GM21737 (cell line): ENCODE measurements at regions not wholly inside any gene's neighbourhood (a gene's known extent, or its start where the extent isn't known, plus 50 kb on each side); places are given as distances from the start of the nearest gene placed in this dataset.

Experiments
- ATAC-seq: cut with Tn5 transposase; IDR thresholded peaks from one replicate; pipeline ENCODE4 v1.9.1; 2021; ENCODE audit warnings: mild to moderate bottlenecking, moderate library complexity; ENCODE audit not compliant: unreplicated experiment

- ATAC-seq, result no peak
Measured at GRCh38 chr2:66048667-66049066, 386.3 kb upstream of the MEIS1 start.

DNA sequence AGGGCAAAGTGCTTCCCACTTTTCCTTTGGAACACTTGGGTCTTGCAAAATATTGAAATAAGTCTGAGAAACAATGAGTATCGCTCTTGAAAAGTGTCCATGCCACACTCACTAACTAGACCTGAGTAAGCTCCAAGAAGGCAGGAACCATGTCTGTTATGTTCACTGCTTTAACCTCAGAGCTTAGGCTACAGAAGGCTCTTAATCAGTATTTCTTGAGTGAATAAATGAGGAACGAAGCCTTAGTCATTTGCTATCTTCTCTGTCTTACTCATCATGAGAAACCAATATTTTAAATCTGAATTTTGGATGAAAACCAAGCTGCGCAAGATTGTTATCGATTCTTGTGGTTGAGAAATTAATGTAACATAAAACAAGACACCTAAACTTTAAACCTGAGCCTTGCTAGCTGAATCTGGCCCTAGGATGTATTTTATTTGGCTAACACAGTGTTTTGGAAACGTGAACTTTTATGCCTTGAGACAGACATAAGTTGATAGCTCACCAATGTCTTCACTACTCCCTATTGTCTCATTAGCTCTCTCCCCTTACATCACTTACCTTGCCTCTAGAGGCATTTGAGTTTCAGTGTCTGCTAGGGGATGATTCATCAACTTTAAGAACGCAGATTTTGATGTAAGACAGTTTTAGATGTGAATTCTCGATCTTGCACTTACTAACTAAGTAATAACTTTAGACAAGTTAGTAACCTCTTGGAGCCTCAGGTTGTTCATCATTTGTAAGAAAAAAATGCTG, 392.8 kb upstream of the MEIS1 start:
- no peak for ATAC-seq

- no peak for ATAC-seq
Measured at GRCh38 chr2:66036948-66037347, 398.0 kb upstream of the MEIS1 start.

GRCh38 chr2:66034467-66034866, 400.5 kb upstream of the MEIS1 start:
- ATAC-seq, result no peak

DNA sequence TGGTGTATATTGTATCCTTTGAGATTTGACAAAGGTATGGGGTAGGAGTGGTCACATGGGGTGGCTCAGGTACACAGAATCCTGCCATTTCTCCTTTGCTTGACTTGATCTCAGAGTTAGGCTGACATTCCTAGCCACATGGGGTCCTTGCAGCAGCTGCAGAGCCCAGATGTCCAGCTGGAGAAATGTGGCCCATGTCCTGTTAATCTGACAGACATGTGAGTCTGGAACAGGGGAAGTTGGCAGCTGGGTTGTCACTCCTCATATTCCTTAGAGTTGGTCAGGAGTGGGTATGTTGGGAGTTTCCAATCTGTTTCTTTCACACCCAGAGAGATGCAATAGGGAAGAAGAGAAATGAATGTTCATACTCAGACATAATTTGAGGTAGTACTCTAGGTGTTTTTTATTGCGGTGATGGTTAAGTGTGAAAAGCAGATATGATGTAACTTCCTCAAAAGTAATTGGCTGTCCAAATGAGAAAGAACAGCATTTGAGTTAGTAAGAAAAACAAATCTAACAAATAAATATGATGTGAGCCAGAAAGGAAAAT, 402.6 kb upstream of the MEIS1 start:
- no peak for ATAC-seq

GRCh38 chr2:66031236-66031635, 403.7 kb upstream of the MEIS1 start:
- ATAC-seq, result no peak

DNA sequence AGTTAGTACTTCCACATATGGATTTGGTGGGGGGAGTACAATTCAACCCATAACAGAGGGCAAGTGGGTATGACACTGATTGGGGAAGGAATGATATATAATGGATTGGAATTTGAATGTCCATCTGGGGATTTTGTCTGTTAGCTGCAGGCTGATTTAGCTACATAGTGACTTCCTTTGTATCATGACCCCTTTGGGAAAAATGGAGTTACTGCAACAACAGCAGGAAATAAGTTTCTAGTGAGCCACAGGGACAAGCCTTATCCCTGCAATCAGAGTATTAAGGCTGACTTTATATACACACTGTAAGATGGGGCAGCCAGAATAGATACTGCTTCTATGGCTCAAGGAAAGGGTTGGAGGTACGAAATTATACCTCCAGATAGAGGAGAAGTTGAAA, 404.4 kb upstream of the MEIS1 start:
- ATAC-seq, result no peak

DNA sequence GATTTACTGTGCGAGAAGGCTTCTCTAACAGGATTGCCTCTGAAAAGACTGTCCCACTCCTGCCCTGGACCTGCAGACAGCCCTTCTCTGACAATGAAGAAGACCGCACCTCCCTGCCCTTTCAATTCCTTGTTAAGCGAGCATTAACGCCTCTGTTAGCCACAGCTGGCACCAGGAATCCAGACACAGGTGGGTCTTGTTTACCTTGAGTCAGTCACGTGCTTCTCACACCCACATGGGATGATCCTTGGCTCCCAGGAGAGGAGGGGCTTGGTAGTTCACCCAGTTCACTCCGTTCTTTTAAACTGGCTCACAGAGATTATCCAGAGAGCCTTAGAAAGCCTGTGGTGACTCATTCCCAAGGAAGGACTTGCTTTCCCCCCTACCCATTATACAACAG, 410.5 kb upstream of the MEIS1 start:
- ATAC-seq, result no peak

GRCh38 chr2:66021296-66021695, 413.6 kb upstream of the MEIS1 start:
- ATAC-seq, result no peak

GRCh38 chr2:66017763-66018162, 417.2 kb upstream of the MEIS1 start:
- ATAC-seq, result no peak

DNA sequence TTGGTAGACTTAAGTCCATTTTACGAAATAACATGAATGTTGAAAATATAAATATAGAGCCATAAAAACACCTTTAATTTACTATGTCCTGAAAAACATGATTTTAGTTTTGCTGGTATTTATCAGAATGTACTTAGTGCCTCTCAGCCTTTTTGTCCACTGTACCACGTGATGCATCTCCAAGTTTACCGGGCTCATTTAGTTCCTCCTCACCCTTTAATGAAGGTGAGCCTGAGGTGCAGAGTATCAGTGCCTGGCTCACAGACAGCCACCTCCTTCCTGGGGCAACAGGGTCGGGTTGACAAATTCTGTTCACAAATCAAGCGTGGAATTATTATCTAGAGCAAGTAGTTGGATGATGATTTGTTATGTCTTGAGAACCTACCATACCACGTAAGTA, 420.5 kb upstream of the MEIS1 start:
- ATAC-seq, result no peak

GRCh38 chr2:66013456-66013855, 421.5 kb upstream of the MEIS1 start:
- no peak for ATAC-seq

DNA sequence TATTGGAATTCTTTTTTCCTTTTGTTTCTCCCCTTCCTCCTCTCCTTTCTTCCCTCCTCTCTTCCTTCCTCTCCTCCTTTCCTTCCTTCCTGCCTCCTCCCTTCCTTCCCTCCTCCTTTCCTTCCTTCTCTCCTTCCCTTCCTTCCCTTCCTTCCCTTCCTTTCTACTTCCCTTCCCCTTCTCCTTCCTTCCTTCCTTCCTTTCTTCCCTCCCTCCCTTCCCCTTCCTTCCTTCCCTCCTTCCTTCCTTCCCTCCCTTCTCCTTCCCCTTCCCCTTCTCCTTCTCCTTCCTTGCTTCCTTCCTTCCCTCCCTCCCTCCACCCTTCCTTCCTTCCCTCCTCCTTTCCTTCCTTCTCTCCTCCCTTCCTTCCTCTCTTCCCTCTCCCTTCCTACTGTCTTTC, 431.0 kb upstream of the MEIS1 start:
- no peak for ATAC-seq

GRCh38 chr2:66001538-66001937, 433.4 kb upstream of the MEIS1 start:
- no peak for ATAC-seq

DNA sequence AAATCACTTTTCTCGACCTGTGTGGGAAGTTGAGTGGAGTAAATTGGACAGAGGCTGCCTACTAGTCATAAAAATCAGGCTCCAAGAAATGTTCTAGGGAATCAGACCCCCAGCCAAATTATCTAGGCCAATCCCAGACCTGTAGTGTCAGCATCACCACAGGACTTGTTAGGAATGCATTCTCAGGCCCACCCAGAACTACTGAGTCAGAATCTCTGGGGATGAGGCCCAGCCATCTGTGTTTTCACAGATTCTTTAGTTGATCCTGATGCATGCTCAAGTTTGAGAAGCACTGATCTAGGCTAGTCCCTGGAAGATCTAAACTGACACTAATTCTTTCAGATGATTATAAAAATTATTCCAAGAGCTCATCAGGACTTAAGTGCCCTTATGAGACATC, 434.0 kb upstream of the MEIS1 start:
- ATAC-seq, result no peak

DNA sequence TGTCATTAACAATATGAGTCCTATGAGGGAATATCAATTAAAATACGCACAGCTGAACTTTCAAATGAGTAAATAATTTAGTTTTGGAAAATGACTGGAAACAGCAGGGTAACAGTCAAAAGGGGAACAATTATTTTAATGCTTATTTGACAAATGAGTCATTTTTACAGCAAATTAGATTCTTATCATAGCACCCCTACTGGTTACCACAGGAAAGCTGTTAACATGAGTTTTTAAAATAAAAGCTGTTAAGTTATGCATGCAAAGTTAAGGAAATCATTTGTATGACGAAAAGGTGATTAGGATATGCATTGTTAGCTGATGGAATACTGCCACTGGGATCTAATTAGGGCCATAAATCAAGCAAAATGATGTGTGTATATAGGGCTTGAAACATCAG, 435.1 kb upstream of the MEIS1 start:
- ATAC-seq, result no peak

- no peak for ATAC-seq
Measured at GRCh38 chr2:65999103-65999502, 435.8 kb upstream of the MEIS1 start.

GRCh38 chr2:65997961-65998360, 437.0 kb upstream of the MEIS1 start:
- ATAC-seq, result no peak

DNA sequence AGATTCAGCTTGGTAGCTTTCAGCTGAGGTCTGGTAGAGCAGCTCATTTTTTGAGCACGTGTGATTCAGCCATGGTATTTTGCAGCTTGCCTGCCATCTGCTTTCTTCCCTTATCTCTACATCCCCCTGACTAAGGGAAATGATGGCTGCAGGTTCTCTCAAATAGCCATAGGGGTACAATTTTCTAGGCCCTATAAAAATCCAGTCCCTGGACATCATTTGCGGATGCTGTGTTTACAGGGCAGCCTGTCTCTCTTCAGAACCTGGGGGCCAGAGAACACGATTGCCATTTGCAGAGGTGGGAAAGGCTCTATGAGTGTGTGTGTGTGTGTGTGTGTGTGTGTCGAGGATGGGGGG, 442.7 kb upstream of the MEIS1 start:
- no peak for ATAC-seq

DNA sequence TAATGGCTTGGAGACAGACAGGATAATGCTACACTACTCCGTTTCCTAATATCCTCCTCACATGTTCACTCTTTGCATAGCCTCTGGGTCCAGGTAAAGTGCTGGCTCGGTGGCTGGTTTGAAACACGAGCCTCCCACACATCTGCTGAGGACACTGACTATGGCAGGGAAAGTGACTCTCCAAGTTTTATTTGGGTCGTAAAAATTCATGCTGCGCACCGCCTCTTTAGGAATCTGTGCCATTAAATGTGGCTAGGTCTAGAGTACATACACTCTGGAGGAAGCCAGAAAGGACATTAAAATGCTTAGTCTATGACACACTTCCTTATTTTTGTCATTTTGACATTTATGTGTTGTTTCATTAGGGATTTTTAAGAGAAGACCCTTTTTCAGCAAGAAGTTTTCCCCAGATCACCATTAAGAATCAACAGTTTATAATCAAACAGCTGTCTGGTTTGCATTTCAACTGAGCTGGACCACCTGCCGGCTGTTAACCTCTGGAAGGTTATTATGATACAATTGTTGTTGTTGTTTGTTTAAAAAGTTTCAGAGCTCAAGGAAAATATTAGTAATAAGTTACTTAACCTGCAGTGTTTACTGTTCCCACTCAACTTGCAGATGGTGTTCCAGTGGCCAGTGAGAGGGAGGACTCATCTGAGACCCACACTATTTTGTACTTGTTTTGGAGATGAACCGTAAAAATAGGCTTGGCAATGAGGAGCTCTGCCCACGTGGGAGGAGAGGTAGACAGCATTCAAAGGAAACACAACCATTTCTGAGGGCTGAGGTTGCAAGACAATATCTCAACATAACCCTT, 443.3 kb upstream of the MEIS1 start:
- ATAC-seq, result no peak

DNA sequence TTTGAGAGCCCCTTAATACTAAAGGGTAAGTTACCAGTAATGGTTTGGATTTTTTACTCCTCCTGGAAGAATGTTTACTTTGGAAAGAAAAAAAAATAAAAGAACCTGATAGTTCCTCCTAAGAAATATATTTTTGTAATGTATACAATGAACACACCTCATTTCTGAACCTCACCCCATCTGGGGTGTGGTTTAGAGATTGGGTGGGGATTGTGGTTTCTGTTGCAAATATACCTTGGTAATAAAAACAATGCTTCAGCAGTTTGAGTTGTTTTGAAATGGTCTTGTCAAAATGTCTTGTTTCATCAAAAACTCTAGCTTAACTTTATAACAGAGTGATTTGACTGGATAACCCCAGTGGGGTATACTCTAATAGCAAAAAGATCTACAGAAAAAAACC, 448.9 kb upstream of the MEIS1 start:
- ATAC-seq, result no peak

DNA sequence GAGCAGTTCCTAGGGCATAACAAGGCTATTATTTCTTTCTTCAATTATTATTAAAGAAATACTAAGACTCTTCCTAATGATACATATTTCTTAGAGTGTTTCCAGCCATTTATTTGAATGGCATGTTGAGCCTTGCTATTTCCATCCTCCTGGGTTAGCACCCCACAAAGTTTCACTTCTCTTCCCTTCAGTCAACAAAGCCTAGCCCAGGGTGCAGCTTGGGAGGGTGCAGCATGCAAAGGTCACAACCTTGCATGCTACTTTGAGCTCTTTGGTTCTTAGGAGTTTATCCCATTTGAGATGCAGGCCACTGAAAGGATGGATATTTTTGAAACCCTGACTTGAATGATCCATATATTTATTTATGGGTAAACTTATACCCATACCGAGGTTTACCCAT, 454.4 kb upstream of the MEIS1 start:
- ATAC-seq, result no peak
